OCI-LY3 (cell line): ENCODE measurements at regions not wholly inside any gene's neighbourhood (a gene's known extent, or its start where the extent isn't known, plus 50 kb on each side); places are given as distances from the start of the nearest gene placed in this dataset.

ENCODE experiments used
- H2AFZ ChIP-seq: fragments of 200-600, 300-600 bp; shearing (Covaris generic); 2 replicates; pipeline ENCODE4 v1.6.0; 2014; ENCODE audit warnings: antibody characterized with exemption, low read depth, low read length
- H3K27ac ChIP-seq: fragments of 200-600, 300-600 bp; sonication (generic); 2 replicates; pipeline ENCODE4 v1.5.1; 2014; ENCODE audit warnings: mild to moderate bottlenecking, low read length, moderate library complexity, mixed read lengths
- H3K27me3 ChIP-seq: fragments of 200-600, 300-600 bp; sonication (generic); 2 replicates; pipeline ENCODE4 v1.6.1; 2014; ENCODE audit warnings: low read depth, low read length, mixed read lengths
- H3K36me3 ChIP-seq: fragments of 200-600, 300-600 bp; sonication (generic); replicated peaks from 2 replicates; pipeline ENCODE3; 2014; ENCODE audit warnings: low read depth, low read length, mixed read lengths
- H3K4me1 ChIP-seq: fragments of 300-600, 200-600 bp; sonication (generic); 2 replicates; pipeline ENCODE4 v1.6.1; 2014; ENCODE audit warnings: low read length, mixed read lengths
- H3K4me2 ChIP-seq: fragments of 200-600, 300-600 bp; sonication (generic); 2 replicates; pipeline ENCODE4 v1.6.1; 2014; ENCODE audit warnings: low read length, mixed read lengths
- H3K4me3 ChIP-seq: fragments of 300-600, 200-600 bp; sonication (generic); 2 replicates; pipeline ENCODE4 v1.5.1; 2014; ENCODE audit warnings: antibody characterized with exemption, mild to moderate bottlenecking, low read length, moderate library complexity
- H3K79me2 ChIP-seq: fragments of 300-600, 200-600 bp; shearing (Covaris generic); 2 replicates; pipeline ENCODE4 v1.6.1; 2014; ENCODE audit warnings: mild to moderate bottlenecking, low read length, mixed read lengths
- H3K9ac ChIP-seq: fragments of 300-600, 200-600 bp; shearing (Covaris generic); 2 replicates; pipeline ENCODE4 v1.6.0; 2014; ENCODE audit warnings: mild to moderate bottlenecking, low read length, moderate library complexity
- H3K9me3 ChIP-seq: fragments of 200-600, 300-600 bp; shearing (Covaris generic); 2 replicates; pipeline ENCODE4 v1.6.1; 2014; ENCODE audit warnings: low read length, mixed read lengths; ENCODE audit not compliant: insufficient read depth
- H4K20me1 ChIP-seq: fragments of 200-600, 300-600 bp; sonication (generic); 2 replicates; pipeline ENCODE4 v1.6.1; 2016; ENCODE audit warnings: low read length, mixed read lengths; ENCODE audit not compliant: insufficient read depth
- EZH2phosphoT487 ChIP-seq: fragments of 200-600 bp; shearing (Covaris generic); IDR thresholded peaks from 2 replicates; pipeline ENCODE4 v1.6.1; 2018; ENCODE audit warnings: antibody characterized with exemption, mixed run types, low read depth
- TF ChIP-seq, protein P1 (sequence below): fragments of 200-600, 300-600 bp; sonication (generic); IDR thresholded peaks from 2 replicates; pipeline ENCODE4 v1.5.1; 2014; ENCODE audit warnings: antibody characterized with exemption, low read length, low read depth

DNA sequence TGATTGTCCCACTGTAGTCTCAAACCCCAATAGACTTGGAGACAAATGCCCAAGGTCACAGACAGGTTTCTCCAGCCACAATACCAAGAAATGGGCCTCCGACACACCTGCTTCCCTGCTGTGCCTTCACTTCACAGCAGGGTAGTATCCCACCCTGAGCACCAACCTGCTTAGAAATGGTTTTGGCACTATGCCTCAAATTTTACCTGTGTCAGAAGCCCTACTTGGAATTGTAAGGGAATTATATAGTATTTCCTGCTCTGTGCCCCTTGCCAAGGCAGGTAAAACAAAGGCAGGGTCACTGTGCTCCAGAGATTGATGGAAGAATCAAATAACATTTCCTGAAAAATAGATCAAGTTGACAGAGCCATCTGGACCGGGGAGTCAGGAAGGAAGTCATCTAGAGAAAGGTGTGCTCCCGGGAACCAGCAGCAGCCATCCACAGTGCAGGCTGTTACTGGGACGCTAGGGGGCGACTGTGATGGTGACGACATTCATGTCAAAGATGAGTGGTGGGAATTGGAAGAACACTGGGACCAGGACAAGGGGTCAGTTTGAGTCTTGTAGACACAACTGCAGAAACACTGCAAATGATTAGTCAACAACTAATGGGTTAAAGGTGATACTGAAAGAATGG is 117.8 kb upstream of the AKR1E2 start:
- no peaks in the 10 kb centered on the region for H4K20me1 ChIP-seq
- TF ChIP-seq EZH2phosphoT487 = no peak
- TF ChIP-seq, protein P1, sequence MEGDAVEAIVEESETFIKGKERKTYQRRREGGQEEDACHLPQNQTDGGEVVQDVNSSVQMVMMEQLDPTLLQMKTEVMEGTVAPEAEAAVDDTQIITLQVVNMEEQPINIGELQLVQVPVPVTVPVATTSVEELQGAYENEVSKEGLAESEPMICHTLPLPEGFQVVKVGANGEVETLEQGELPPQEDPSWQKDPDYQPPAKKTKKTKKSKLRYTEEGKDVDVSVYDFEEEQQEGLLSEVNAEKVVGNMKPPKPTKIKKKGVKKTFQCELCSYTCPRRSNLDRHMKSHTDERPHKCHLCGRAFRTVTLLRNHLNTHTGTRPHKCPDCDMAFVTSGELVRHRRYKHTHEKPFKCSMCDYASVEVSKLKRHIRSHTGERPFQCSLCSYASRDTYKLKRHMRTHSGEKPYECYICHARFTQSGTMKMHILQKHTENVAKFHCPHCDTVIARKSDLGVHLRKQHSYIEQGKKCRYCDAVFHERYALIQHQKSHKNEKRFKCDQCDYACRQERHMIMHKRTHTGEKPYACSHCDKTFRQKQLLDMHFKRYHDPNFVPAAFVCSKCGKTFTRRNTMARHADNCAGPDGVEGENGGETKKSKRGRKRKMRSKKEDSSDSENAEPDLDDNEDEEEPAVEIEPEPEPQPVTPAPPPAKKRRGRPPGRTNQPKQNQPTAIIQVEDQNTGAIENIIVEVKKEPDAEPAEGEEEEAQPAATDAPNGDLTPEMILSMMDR = peak; percentile 36
- no peak overlapping the region for H3K9ac ChIP-seq
- no peaks in the 10 kb centered on the region for H3K9me3 ChIP-seq
- no peak overlapping the region for H3K4me2 ChIP-seq
- H3K4me3 ChIP-seq = no peak overlapping the region
- no peak overlapping the region for H2AFZ ChIP-seq
- H3K4me1 ChIP-seq = no peaks in the 10 kb centered on the region
- 0 out of 2 replicates have a peak, but pooled peaks cover 3% of the 10 kb centered on the region for H3K27me3 ChIP-seq
- H3K79me2 ChIP-seq = no peaks in the 10 kb centered on the region
- no peaks in the 10 kb centered on the region for H3K36me3 ChIP-seq
- no peak overlapping the region for H3K27ac ChIP-seq

DNA sequence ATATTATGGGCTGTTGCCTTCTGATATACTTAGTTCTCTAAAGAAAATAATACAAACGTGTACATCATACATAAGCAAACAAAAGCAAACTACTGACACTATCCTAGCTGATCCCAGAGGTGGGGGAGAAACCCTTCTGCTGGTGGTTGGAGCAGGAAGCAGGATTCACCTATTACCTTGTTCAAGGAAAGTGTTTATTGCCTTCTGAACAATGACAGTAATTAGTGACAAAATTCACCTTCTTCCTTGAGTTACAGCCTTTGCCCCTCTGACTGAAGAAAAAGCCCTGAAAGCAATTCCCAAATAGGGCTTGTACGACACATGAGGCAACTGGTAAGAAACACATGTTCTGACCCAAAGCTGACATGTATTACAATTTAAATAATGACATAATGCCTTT is 118.8 kb upstream of the AKR1E2 start:
- 0 out of 2 replicates have a peak, but pooled peaks cover 3% of the 10 kb centered on the region for H3K27me3 ChIP-seq
- H3K4me2 ChIP-seq = no peak overlapping the region
- H4K20me1 ChIP-seq = no peaks in the 10 kb centered on the region
- no peak overlapping the region for H3K27ac ChIP-seq
- H2AFZ ChIP-seq = no peak overlapping the region
- H3K4me1 ChIP-seq = no peaks in the 10 kb centered on the region
- TF ChIP-seq EZH2phosphoT487 = no peak
- TF ChIP-seq, protein P1 = no peak
- no peak overlapping the region for H3K4me3 ChIP-seq
- no peaks in the 10 kb centered on the region for H3K79me2 ChIP-seq
- no peak overlapping the region for H3K9ac ChIP-seq
- no peaks in the 10 kb centered on the region for H3K36me3 ChIP-seq
- H3K9me3 ChIP-seq = no peaks in the 10 kb centered on the region

DNA sequence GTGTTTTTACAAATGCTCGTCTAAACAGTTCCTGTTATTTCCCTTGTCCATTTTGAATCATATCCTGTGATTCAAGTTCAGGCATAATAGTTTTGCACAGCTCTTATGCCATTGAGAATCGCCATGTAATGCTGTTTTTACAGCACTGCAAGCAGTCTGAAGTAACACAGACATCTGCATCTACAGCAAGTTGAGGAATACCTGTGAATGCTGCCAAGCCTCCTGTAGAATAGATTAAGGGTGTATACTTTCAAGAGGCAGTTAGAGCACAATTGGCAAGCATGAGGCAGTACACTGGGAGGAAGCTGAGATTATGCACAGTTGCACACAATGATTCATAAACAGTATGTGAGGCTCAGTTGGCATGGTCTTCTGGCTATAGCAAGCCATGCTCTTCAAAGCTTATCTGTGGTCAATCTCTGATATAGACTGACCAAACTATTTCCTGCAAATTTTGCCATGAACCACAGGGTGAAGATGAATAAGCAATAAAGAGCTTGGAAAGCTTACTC is 121.9 kb upstream of the AKR1E2 start:
- Histone ChIP-seq H3K4me2 (no peak overlapping the region), H3K27ac (no peak overlapping the region), H3K27me3 (0 out of 2 replicates have a peak, but pooled peaks cover 3% of the 10 kb centered on the region), H3K4me1 (no peaks in the 10 kb centered on the region), H2AFZ (no peak overlapping the region; the same call in 1 of the 2 replicates), H3K9ac (no peak overlapping the region), H4K20me1 (no peaks in the 10 kb centered on the region), H3K4me3 (no peak overlapping the region), H3K79me2 (no peaks in the 10 kb centered on the region), H3K9me3 (no peaks in the 10 kb centered on the region), H3K36me3 (no peaks in the 10 kb centered on the region)
- TF ChIP-seq, protein P1 = no peak
- no peak for TF ChIP-seq EZH2phosphoT487

DNA sequence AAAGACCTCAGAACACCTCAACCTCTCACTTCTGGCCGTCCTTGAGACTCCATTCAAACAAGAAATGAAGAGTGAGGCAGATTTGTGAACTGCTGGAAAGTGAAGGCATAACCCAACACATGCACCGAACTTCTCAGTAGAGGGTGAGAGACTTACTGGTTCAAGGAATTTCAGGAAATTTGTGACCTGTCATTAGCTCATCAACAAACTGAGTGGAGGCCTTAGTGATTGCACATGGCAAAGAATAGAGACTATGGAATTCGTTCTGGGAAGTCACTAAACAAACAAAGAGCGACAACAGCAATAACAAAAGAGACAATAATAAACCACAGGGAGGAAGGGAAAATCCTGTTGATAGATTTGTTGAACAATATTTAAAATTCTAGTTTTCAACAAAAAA is 125.0 kb upstream of the AKR1E2 start:
- Histone ChIP-seq H3K79me2 (no peaks in the 10 kb centered on the region), H4K20me1 (no peaks in the 10 kb centered on the region), H3K27me3 (no peaks in the 10 kb centered on the region), H3K36me3 (no peaks in the 10 kb centered on the region), H3K27ac (no peak overlapping the region), H3K4me3 (no peak overlapping the region), H2AFZ (no peak overlapping the region), H3K4me2 (no peak overlapping the region), H3K9me3 (no peaks in the 10 kb centered on the region), H3K4me1 (no peaks in the 10 kb centered on the region), H3K9ac (no peak overlapping the region)
- no peak for TF ChIP-seq EZH2phosphoT487
- TF ChIP-seq, protein P1 = no peak
